GM19455 (cell line): ENCODE measurements at regions not wholly inside any gene's neighbourhood (a gene's known extent, or its start where the extent isn't known, plus 50 kb on each side); places are given as distances from the start of the nearest gene placed in this dataset.
A peak's percentile ranks its signal among the peaks of the same experiment; 100 is the strongest.
"Not testable (repeated sequence)": the region's sequence is repeated elsewhere in the genome, so short reads cannot be mapped to it uniquely, and the experiment has no call there.

Experiments
- ATAC-seq: cut with Tn5 transposase; IDR thresholded peaks from one replicate; pipeline ENCODE4 v1.9.1; 2021; ENCODE audit not compliant: unreplicated experiment

- no peak for ATAC-seq
Observed at GRCh38 chr5:21071421-21071820, 1083.4 kb upstream of the CDH18 start.

GRCh38 chr5:21070858-21071257, 1082.9 kb upstream of the CDH18 start:
- no peak for ATAC-seq

GRCh38 chr5:21067724-21068123, 1079.7 kb upstream of the CDH18 start:
- no peak for ATAC-seq

- no peak for ATAC-seq
Observed at GRCh38 chr5:21063146-21063545, 1075.1 kb upstream of the CDH18 start.

- ATAC-seq, result peak; percentile 87
Observed at GRCh38 chr5:21058289-21058688, 1070.3 kb upstream of the CDH18 start.

- no peak for ATAC-seq
Observed at GRCh38 chr5:21051945-21052344, 1063.9 kb upstream of the CDH18 start.

- ATAC-seq, result no peak
Observed at GRCh38 chr5:21049901-21050300, 1061.9 kb upstream of the CDH18 start.

GRCh38 chr5:21030981-21031380, 1043.0 kb upstream of the CDH18 start:
- no peak for ATAC-seq

GRCh38 chr5:21024966-21025365, 1037.0 kb upstream of the CDH18 start:
- ATAC-seq, result no peak

- ATAC-seq, result no peak
Observed at GRCh38 chr5:21013237-21013636, 1025.2 kb upstream of the CDH18 start.

GRCh38 chr5:21007781-21008180, 1019.8 kb upstream of the CDH18 start:
- ATAC-seq, result no peak

- not testable (repeated sequence) for ATAC-seq
Observed at GRCh38 chr5:20988933-20989332, 1000.9 kb upstream of the CDH18 start.

GRCh38 chr5:20985754-20986153, 997.8 kb upstream of the CDH18 start:
- ATAC-seq, result no peak

- no peak for ATAC-seq
Observed at GRCh38 chr5:20974426-20974825, 986.4 kb upstream of the CDH18 start.

GRCh38 chr5:20972419-20972925, 984.5 kb upstream of the CDH18 start:
- ATAC-seq, result peak; percentile 77

GRCh38 chr5:20959347-20959746, 971.3 kb upstream of the CDH18 start:
- no peak for ATAC-seq

GRCh38 chr5:20958641-20959040, 970.6 kb upstream of the CDH18 start:
- ATAC-seq, result no peak

GRCh38 chr5:20956134-20956533, 968.1 kb upstream of the CDH18 start:
- no peak for ATAC-seq

GRCh38 chr5:20949636-20950035, 961.6 kb upstream of the CDH18 start:
- no peak for ATAC-seq

- ATAC-seq, result not testable (repeated sequence)
Observed at GRCh38 chr5:20943183-20943971, 955.4 kb upstream of the CDH18 start.

- ATAC-seq, result not testable (repeated sequence)
Observed at GRCh38 chr5:20942603-20943002, 954.6 kb upstream of the CDH18 start.

- ATAC-seq, result not testable (repeated sequence)
Observed at GRCh38 chr5:20940786-20941185, 952.8 kb upstream of the CDH18 start.

GRCh38 chr5:20890936-20891335, 902.9 kb upstream of the CDH18 start:
- ATAC-seq, result not testable (repeated sequence)
